ENCODE measurements at regions not wholly inside any gene's neighbourhood (a gene's known extent, or its start where the extent isn't known, plus 50 kb on each side); places are given as distances from the start of the nearest gene placed in this dataset.

DNA sequence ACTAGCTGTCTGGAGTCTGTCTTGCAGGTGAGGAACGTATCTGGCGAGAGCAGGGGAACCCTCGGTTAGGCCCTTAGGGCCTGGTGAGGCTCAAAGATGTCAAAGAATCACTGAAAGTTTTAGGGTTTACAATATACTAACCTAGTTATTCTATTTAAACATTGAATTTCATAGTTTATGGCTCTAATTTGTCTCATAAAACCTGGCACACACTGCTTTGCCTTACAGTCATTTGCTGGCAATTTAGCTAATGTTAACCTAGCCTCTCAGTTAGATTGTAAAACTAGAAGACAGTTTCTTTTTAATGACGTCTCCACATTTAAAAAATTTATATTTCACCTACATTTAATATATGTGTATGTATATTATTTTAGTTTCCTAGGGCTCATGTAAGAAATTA, 89.6 kb upstream of the DOCK10 start:
- DNase-seq: no peak

DNA sequence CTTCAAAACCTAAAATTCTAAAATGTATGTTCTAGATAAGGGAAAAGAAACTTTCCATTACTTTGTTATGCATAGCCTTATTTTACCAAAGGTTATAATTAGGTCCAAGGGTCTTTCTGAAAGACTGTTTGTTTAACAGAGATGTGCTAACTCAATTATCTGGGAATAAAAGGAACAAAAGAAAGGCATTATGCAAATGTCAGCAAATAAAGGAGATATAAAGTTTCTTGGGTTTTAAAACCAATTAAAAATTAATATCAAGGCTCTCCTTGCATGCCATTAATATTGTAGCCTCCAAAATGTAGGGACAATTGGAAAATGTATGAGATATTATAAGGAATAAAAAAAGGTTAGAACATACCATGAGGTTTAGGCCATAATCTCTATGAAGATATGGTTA, 87.8 kb upstream of the DOCK10 start:
- no peak for DNase-seq

DNA sequence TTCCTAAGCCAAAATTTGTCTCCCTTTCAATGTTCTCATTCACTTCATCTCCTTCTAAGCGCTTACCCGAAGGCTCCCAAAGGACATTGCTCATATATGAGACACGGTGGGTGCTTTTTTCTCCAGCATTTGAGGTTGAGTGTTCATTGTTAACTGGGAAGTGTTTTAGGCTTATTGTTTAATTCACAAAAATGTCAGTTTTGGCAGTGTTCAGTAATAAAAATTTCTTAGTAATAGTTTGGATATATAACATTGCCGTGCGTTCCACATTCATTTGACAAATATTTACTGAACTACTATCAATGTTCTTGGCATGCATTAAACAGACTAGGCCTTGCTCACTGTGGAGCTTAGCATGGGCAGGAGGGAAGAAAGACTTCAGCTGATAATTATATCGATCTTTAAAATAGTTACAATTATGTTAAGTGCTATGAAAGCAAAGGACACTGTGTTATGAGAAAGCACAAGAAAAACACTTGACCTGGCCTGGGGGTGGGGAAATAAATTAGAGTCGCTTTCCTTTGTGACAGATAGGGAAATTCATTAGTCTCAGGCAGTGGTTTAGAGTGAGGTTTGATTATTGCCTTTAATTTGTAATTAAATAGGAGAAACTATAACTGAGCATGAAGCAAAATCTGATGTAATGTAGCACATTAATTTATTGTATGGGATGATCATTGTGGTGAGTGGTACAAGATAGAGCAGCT, 82.2 kb upstream of the DOCK10 start:
- no peak for DNase-seq

DNA sequence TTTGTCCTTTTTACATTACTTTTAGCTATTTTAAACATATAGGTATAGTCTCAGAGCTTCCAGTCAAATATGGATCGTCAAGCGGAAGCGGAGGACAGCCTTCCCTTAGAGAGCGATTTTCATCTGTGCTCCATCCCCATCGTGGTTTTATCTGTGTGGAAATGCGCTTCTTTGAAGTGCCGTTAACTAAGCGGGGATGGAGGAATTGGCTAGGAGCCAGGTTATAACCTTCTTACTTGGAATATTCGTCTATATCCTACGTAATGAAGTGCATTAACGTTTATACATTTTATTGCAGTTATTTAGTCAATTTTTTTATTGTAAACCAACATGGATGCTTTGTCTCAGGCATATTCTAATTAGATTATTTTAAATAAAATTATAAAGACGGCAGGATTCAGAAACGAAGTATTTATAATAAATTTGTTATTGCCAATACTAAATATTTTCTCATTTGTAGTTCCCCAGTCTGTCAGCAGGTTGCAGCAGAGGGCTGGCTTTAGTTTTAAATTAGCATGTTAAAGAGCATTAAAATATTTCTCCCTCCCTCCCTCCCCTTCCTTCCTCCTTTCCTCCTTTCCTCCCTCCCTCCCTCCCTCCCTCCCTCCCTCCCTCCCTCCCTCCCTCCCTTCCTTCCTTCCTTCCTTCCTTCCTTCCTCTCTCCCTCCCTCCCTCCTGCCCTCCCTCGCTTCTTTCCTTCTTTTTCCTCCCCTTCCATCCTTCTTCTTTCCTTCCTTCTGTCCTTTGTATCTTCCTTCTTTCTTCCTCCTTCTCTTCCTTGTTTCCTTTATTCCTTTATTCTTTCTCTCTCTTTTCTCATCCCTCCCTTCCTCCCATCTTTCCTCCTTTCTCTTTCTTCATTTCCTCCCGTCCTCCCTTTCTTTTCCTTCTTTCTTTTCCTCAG, 80.6 kb upstream of the DOCK10 start:
- peak in 1 of 2 experiments; percentile 55 for DNase-seq

DNA sequence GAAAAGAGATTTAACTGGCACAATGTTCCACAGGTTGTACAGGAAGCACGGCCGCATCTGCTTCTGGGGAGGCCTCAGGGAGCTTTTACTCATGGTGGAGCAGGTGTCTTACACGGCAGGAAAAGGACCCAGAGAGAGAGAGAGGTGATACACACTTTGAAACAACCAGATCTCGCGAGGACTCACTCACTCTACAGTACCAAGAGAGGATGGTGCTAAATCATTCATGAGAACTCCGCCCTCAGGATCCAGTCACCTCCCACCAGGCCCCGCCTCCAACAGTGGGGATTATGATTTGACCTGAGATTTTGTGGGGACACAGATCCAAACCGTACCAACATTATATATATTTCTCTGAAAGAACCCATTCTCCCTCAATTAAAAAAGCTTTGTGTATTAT, 79.7 kb upstream of the DOCK10 start:
- DNase-seq: no peak

DNA sequence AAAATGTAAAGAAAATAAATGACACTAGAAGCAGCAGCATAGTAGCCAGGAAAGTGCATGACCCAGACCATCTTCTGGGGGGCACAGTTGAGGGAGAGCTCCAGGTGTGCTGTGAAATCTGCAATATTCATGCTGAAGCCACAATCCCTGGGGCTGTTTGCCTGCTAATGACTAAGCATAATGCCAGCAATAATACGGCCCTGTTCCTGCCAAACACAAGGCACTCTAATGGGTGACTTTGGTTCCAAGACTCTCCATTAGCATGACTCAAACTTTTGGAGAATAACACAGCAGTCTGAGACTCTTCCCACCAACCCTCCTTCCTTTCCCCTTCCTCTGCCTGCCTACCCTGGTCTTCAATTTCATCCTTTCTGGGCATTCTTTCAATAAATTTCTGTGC, 77.9 kb upstream of the DOCK10 start:
- DNase-seq: no peak

DNA sequence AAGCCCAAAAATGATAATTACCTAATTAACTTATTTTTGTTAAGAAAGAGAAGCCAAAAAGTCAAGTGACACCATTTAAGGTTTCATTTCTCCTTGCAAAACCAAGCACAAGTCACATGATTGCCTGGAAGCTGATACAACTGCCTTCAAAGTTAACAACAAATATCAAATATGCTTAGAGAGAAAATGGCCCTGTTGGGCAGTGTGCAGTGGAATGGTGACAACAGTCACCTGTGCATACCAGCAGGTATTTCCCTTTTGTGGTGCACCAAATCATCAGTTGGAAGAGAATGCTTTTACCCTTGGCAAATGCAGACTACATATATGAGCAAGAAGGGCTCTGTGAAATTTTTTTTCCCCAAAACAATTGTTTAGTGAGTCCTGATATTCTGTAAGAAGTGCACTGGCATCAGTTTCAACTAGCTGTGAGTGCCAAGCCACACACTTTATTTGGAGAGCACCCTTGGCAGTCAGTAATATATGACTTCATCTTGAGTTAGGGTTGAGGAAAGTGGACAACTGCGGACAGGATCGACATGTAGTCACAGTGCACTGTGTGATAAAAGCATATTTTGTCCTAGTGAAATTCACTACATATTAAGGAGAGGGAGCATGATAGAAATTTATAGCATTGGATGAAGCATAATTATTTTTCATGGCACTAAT, 74.9 kb upstream of the DOCK10 start:
- DNase-seq: no peak

DNA sequence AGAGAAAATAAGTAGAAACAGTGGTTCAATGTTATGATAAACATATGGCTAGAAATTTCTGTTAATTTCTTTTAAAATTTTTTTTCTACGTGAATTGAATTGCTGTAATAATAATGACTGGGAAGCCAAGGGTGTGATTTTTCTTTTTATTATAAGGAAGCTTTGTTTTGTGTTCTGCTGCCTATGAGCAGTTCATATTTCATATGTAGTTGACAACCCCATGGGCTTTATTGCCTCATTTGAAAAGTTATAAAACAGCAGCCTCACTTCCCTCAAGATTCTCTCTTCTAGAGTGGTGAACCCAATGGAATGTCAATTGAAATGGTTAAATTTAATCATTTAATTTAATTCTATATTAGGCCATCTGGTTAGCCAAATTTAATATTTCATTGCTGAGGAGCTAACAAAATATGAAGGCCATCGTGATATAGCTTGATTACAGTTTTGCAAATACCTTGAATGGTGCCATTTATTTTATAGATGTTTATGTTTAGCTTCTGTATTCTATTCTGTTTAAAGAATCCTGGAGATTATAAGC, 72.6 kb upstream of the DOCK10 start:
- DNase-seq: no peak

DNA sequence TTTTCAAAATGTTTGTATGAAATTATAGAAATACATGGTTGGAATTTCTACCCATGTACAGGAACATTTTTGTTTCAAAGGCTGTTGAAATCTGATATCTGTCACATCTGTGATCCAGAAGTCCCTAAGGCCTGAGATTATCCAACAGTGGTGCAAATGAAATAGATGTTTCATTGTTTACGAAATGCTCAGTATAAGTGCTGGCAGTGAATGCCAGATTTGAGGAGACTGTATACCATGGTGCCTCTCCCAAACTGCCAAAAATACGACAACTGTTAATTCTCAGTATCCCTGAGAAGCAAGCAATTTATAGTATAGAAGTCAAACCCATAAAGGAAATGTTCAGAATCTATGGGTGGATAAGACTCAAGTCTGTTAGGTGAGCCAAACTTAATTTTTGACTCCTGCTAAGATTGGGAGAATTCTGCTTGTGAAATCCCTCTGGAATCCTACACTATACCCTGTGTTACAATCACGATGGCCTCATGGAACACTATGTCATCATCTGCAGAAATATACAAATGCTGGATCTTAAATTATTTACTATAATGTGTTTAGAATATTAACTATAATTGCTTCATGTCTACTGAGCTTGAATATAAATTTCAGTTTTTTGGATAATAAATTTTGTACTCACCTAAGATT, 71.2 kb upstream of the DOCK10 start:
- DNase-seq: peak in 1 of 2 experiments; percentile 74

DNA sequence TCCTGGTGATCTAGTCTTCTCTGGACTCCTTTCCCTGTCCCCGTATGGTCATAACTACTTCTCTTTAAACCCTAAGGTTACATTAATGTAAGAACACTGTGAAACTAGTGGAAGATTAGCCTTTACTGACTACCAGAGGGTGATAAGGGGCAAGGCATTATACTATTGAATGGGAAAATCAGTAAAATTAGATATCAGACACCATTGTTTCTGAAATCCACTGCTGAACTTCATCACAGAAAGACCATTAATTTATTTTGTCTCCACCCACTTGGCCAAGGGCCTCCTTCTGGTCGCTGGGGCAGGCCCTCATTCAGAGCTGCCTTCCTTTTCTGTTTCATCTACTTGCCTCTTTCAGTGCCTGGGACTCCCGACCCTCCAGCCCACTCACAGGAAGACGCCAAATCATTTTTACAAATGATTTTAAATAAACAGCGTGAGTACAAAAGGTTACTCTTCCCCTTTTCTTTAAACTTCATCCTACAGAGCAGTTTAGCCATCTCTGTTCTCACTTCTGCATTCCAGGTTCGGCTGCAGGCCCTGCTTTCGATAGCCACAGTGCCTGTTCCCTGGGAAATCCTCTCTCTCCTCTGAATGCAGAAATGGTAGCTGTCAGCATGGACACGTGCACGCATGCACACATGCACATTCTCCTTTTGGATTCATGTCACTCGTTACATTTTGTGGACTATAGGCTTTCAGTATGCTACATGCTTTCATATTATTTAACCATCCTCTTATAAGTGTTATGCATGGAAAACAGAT, 70.3 kb upstream of the DOCK10 start:
- peak in 1 of 2 experiments; percentile 33 for DNase-seq

DNA sequence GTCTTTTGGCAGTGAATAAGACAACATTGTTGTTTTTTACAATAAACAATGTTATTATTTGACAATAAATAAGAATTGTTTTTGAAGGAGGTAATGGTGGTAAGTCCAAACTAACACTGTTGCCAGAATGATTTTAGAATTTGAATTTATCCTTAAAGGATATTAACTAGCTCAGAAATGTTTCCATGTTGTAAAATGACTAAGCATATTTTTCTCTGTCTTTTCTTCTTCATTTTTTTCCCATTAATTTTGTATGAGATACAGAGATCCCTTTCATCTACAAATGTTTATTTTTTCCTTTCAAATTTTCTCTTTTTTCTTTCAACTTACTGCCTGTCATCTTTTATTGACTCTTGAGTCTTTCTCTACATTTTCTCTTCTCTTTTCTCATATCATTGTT, 66.5 kb upstream of the DOCK10 start:
- no peak for DNase-seq

DNA sequence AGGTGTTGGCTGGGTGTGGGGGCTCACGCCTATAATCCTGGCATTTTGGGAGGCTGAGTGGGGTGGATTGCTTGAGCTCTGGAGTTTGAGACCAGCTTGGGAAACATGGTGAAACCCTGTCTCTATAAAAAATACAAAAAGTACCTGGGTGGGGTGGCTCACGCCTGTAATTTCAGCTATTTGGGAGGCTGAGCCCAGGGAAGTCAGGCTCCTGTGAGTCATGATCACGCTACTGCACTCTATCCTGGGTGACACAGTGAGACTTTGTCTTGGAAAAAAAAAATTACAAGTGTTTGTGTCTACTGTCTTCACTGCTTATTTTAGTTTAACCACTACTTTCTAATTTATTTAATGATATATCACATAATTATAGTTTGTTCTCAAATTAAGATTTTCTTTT, 62.7 kb upstream of the DOCK10 start:
- no peak for DNase-seq

DNA sequence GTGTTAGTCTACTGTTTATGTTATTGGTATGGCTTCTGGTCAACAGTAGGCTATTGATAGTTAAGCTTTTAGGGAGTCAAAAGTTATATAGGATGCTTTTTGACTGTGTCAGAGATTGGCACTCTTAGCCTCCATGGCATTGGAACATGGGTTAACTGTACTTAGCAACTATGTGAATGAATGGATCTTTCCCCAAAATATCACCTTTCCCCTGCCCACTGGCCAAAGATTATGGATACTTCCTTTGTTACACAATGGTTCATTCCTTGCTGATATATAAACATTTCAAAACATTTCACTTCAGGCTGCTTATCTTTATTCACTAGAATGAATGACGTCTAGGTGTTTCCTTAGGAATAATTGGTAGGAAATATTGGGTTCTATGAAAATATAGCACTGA, 62.1 kb upstream of the DOCK10 start:
- no peak for DNase-seq

DNA sequence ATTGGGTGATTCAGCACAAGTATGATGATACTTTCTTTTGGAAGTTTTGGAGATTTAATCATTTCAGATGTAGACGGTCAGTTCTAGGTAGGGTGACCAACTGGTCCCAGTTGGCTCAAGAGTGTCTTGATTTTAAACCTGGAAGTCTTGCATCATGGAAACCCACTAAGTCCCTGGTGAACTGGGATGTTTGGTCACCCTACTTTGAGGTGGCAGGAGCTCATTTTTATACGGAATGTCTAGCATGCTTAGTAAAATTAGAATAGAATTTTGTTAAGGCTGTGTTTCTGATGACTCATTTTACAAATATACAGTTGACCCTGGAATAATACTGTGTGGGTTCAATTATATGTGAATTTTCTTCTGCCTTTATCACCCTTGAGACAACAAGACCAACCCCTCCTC, 61.5 kb upstream of the DOCK10 start:
- DNase-seq: no peak

DNA sequence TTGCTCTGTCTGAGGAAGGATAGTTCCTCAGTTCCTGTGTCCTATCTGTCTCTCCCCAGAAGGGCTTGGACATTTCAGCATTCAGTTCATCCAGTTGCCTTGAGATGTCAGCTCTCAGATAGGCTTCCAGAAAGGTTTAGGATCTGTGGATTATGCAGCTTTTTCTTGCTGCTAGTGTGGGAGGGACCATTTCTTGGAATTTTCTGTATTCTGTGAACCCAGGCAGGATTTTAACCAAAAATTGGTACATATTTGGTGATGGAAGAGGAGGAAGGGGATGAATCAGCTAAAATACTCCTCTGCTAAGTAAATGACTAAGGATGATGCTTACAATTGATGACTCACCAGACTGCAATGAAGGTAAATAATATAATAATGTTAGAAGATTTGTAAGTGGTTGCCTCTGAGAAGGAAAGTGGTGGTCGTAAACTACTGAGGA, 58.6 kb upstream of the DOCK10 start:
- DNase-seq: no peak

DNA sequence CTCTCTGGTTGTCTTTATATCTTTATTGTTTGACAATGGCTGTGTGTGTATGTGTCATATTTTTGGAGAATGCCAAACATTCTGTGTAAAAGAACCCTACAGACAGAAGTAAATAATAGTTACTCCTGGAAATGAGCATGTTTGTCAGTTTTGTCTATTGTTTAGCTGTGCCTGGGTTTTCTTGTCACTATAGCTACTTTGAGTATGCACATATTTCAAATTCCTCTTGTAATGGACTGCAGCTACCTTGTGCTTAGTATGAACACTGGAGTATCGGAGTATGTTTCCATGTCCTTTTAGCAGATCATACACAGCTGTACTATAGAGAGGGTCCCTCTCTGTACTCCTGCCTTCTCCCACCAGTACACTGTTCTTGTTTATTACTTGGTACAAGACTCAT, 58.0 kb upstream of the DOCK10 start:
- no peak for DNase-seq

DNA sequence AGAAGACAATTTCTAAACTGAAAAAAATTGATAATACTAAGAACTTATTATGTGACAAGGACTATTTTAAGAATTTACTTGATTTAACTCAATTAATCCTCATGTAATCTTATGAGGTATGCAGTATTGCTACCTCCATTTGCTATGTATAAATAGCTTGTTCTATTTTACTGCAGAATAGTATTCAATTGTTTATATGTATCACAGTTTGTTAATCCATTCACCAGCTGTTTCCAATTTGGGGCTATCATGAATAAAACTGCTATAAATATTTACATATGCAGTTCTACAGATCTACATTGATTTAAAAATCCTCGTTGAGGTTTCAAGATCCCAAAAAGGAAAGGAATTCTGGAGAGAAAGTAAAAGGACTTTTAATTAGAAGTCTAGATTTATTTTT, 54.8 kb upstream of the DOCK10 start:
- no peak for DNase-seq

Data from NCI-H524 (cell line).